ENCODE measurements at regions not wholly inside any gene's neighbourhood (a gene's known extent, or its start where the extent isn't known, plus 50 kb on each side); places are given as distances from the start of the nearest gene placed in this dataset.

- TF ChIP-seq ZIC2 (tag by site-specific recombination; IDR thresholded peaks at IDR 0.05) = no peak
- TF ChIP-seq ZNF416 (tag by site-specific recombination; IDR thresholded peaks at IDR 0.05) = no peak
- no peak for TF ChIP-seq CTCF (tag by site-specific recombination; IDR thresholded peaks at IDR 0.05)
- TF ChIP-seq ZBTB1 (tag by site-specific recombination; IDR thresholded peaks at IDR 0.05) = no peak
- no peak for TF ChIP-seq ZNF654 (tag by site-specific recombination; IDR thresholded peaks at IDR 0.05; ENCODE audit: low read depth)
- no peak for TF ChIP-seq GLI2 (tag by site-specific recombination; IDR thresholded peaks at IDR 0.05; ENCODE audit: borderline replicate concordance, low read depth)
- no peak for TF ChIP-seq AEBP2 (tag by site-specific recombination; IDR thresholded peaks at IDR 0.05; ENCODE audit: borderline replicate concordance)
- no peak for TF ChIP-seq ZNF488 (tag by site-specific recombination; IDR thresholded peaks at IDR 0.05)
- no peak for TF ChIP-seq ZBTB7A (tag by site-specific recombination; IDR thresholded peaks at IDR 0.05; ENCODE audit: low read depth)
- no peak for TF ChIP-seq ZNF274 (IDR thresholded peaks at IDR 0.05; ENCODE audit: low read length)
- TF ChIP-seq ZNF274 (tag by site-specific recombination; IDR thresholded peaks at IDR 0.05; ENCODE audit: borderline replicate concordance) = no peak
- TF ChIP-seq SP2 (tag by site-specific recombination; IDR thresholded peaks at IDR 0.05) = no peak
- TF ChIP-seq GLI4 (tag by site-specific recombination; IDR thresholded peaks at IDR 0.05) = no peak
These were observed 377.4 kb downstream of the PPP3CA start for GRCh38 chr4:100969925-100970324.

Data from HEK293 (cell line).